RWPE2 (cell line): ENCODE measurements at regions not wholly inside any gene's neighbourhood (a gene's known extent, or its start where the extent isn't known, plus 50 kb on each side); places are given as distances from the start of the nearest gene placed in this dataset.

ENCODE experiments used
- ATAC-seq: fragments of 200-7000 bp; cut with Tn5 transposase; 3 replicates; pipeline ENCODE4 v1.9.1; 2021; ENCODE audit warnings: low read depth
- DNase-seq: peaks from one replicate; pipeline ENCODE4 v3.0.0-alpha.2; 2020; ENCODE audit warnings: low spot score
- H3K27ac ChIP-seq: fragments of 450-650 bp; 2 replicates; pipeline ENCODE4 v1.5.1; 2017; ENCODE audit warnings: mild to moderate bottlenecking; ENCODE audit not compliant: poor library complexity, severe bottlenecking
- H3K27me3 ChIP-seq: fragments of 250-450 bp; sonication (Bioruptor Pico); 2 replicates; pipeline ENCODE4 v1.5.1; 2021; ENCODE audit warnings: mild to moderate bottlenecking, moderate library complexity; ENCODE audit not compliant: insufficient read depth, poor library complexity, severe bottlenecking
- H3K36me3 ChIP-seq: fragments of 250-450 bp; sonication (Bioruptor Pico); 2 replicates; pipeline ENCODE4 v1.5.1; 2020; ENCODE audit warnings: low read depth, mild to moderate bottlenecking, moderate library complexity
- H3K4me1 ChIP-seq: fragments of 250-450 bp; sonication (Bioruptor Pico); 2 replicates; pipeline ENCODE4 v1.5.1; 2021; ENCODE audit warnings: mild to moderate bottlenecking, moderate library complexity; ENCODE audit not compliant: insufficient read depth, poor library complexity, severe bottlenecking
- H3K4me3 ChIP-seq: fragments of 250-450 bp; sonication (Bioruptor Pico); 2 replicates; pipeline ENCODE4 v1.5.1; 2021; ENCODE audit warnings: mild to moderate bottlenecking, moderate library complexity; ENCODE audit not compliant: severe bottlenecking
- H3K9me3 ChIP-seq: fragments of 250-450 bp; sonication (Bioruptor Pico); 2 replicates; pipeline ENCODE4 v1.5.1; 2021; ENCODE audit warnings: mild to moderate bottlenecking, moderate library complexity; ENCODE audit not compliant: severe bottlenecking
- CTCF ChIP-seq: fragments of 450-650 bp; IDR thresholded peaks from one replicate; pipeline ENCODE4 v1.5.1; 2017; ENCODE audit warnings: mild to moderate bottlenecking, moderate library complexity; ENCODE audit not compliant: poor library complexity, severe bottlenecking

- peaks cover 52% of the 10 kb centered on the region for H3K27me3 ChIP-seq
- no peak for DNase-seq
Measured at GRCh38 chr17:79269620-79270019, 195.0 kb downstream of the ENGASE start.

GRCh38 chr17:79263191-79263590 lies 188.6 kb downstream of the ENGASE start:
- H3K9me3 ChIP-seq, result no peaks in the 10 kb centered on the region
- no peaks in the 10 kb centered on the region for H3K36me3 ChIP-seq
- no peak overlapping the region for H3K4me3 ChIP-seq
- no peak overlapping the region for H3K27ac ChIP-seq
- H3K4me1 ChIP-seq, result no peaks in the 10 kb centered on the region
- H3K27me3 ChIP-seq, result peaks cover 63% of the 10 kb centered on the region
- ATAC-seq, result no peak
- TF ChIP-seq CTCF, result no peak
- no peak for DNase-seq

More at GRCh38 chr17:79269620-79270019, 195.0 kb downstream of the ENGASE start:
- ATAC-seq, result no peak
- no peak for TF ChIP-seq CTCF
- Histone ChIP-seq H3K36me3 (no peaks in the 10 kb centered on the region), H3K9me3 (no peaks in the 10 kb centered on the region), H3K4me1 (peaks cover 5% of the 10 kb centered on the region), H3K4me3 (no peak overlapping the region), H3K27ac (no peak overlapping the region)

- DNase-seq, result no peak
- H3K27ac ChIP-seq, result no peak overlapping the region
- no peaks in the 10 kb centered on the region for H3K36me3 ChIP-seq
- no peaks in the 10 kb centered on the region for H3K4me1 ChIP-seq
- peaks cover 65% of the 10 kb centered on the region for H3K27me3 ChIP-seq
- no peak overlapping the region for H3K4me3 ChIP-seq
- TF ChIP-seq CTCF, result no peak
- no peaks in the 10 kb centered on the region for H3K9me3 ChIP-seq
- ATAC-seq, result no peak
Measured at GRCh38 chr17:79262624-79263023, 188.0 kb downstream of the ENGASE start.

GRCh38 chr17:79261355-79262072 lies 186.9 kb downstream of the ENGASE start:
- H3K27ac ChIP-seq, result no peak overlapping the region
- DNase-seq (no peak), ATAC-seq (no peak)
- H3K36me3 ChIP-seq, result no peaks in the 10 kb centered on the region
- TF ChIP-seq CTCF, result no peak
- no peaks in the 10 kb centered on the region for H3K9me3 ChIP-seq
- no peak overlapping the region for H3K4me3 ChIP-seq
- H3K27me3 ChIP-seq, result peaks cover 70% of the 10 kb centered on the region
- H3K4me1 ChIP-seq, result no peaks in the 10 kb centered on the region

GRCh38 chr17:79258843-79259242 lies 184.2 kb downstream of the ENGASE start:
- H3K4me3 ChIP-seq, result no peak overlapping the region
- no peak for DNase-seq
- H3K9me3 ChIP-seq, result no peaks in the 10 kb centered on the region
- H3K4me1 ChIP-seq, result no peaks in the 10 kb centered on the region
- no peak overlapping the region for H3K27ac ChIP-seq
- TF ChIP-seq CTCF, result no peak
- no peaks in the 10 kb centered on the region for H3K36me3 ChIP-seq
- H3K27me3 ChIP-seq, result peaks cover 59% of the 10 kb centered on the region
- no peak for ATAC-seq
